ENCODE measurements at regions not wholly inside any gene's neighbourhood (a gene's known extent, or its start where the extent isn't known, plus 50 kb on each side); places are given as distances from the start of the nearest gene placed in this dataset.

- Histone ChIP-seq H3K4me1 (ENCODE audit: control insufficient read depth in 1 of 2, insufficient read depth in 2 of 2, low read length in 2 of 2) (peaks cover 0 to 21% of the 10 kb centered on the region in 2 donors), H3K9me3 (ENCODE audit: control insufficient read depth in 1 of 2, low read length in 2 of 2) (peaks cover 0 to 5% of the 10 kb centered on the region in 2 donors), H3K27me3 (ENCODE audit: low read depth, low read length) (no peaks in the 10 kb centered on the region), H3K27ac (ENCODE audit: low read length) (no peak overlapping the region), H3K36me3 (ENCODE audit: control insufficient read depth in 1 of 2, insufficient read depth in 2 of 2, low read length in 2 of 2) (no peaks in the 10 kb centered on the region), H3K4me3 (ENCODE audit: low read depth in 1 of 2, low read length in 2 of 2) (no peak overlapping the region)
Observed at GRCh38 chr2:38496927-38497669, 105.6 kb downstream of the HNRNPLL start.

- Histone ChIP-seq H3K9me3 (ENCODE audit: control insufficient read depth in 1 of 2, low read length in 2 of 2) (no peaks in the 10 kb centered on the region), H3K4me3 (ENCODE audit: low read depth in 1 of 2, low read length in 2 of 2) (no peak overlapping the region), H3K4me1 (ENCODE audit: control insufficient read depth in 1 of 2, insufficient read depth in 2 of 2, low read length in 2 of 2) (peaks cover 0 to 21% of the 10 kb centered on the region in 2 donors), H3K36me3 (ENCODE audit: control insufficient read depth in 1 of 2, insufficient read depth in 2 of 2, low read length in 2 of 2) (no peaks in the 10 kb centered on the region), H3K27ac (ENCODE audit: low read length) (no peak overlapping the region), H3K27me3 (ENCODE audit: low read depth, low read length) (no peaks in the 10 kb centered on the region)
Observed at GRCh38 chr2:38495880-38496279, 106.8 kb downstream of the HNRNPLL start.

GRCh38 chr2:38494394-38494793 is 108.3 kb downstream of the HNRNPLL start:
- Histone ChIP-seq H3K9me3 (ENCODE audit: control insufficient read depth in 1 of 2, low read length in 2 of 2) (no peaks in the 10 kb centered on the region), H3K27me3 (ENCODE audit: low read depth, low read length) (no peaks in the 10 kb centered on the region), H3K4me3 (ENCODE audit: low read depth in 1 of 2, low read length in 2 of 2) (no peak overlapping the region), H3K4me1 (ENCODE audit: control insufficient read depth in 1 of 2, insufficient read depth in 2 of 2, low read length in 2 of 2) (peaks cover 0 to 11% of the 10 kb centered on the region in 2 donors), H3K36me3 (ENCODE audit: control insufficient read depth in 1 of 2, insufficient read depth in 2 of 2, low read length in 2 of 2) (no peaks in the 10 kb centered on the region), H3K27ac (ENCODE audit: low read length) (no peak overlapping the region)

GRCh38 chr2:38492042-38492615 is 110.6 kb downstream of the HNRNPLL start:
- no peak overlapping the region for H3K4me3 ChIP-seq (ENCODE audit: low read depth in 1 of 2, low read length in 2 of 2)
- no peaks in the 10 kb centered on the region for H3K27me3 ChIP-seq (ENCODE audit: low read depth, low read length)
- no peaks in the 10 kb centered on the region for H3K36me3 ChIP-seq (ENCODE audit: control insufficient read depth in 1 of 2, insufficient read depth in 2 of 2, low read length in 2 of 2)
- peaks cover 0 to 5% of the 10 kb centered on the region in 2 donors for H3K4me1 ChIP-seq (ENCODE audit: control insufficient read depth in 1 of 2, insufficient read depth in 2 of 2, low read length in 2 of 2)
- no peak overlapping the region for H3K27ac ChIP-seq (ENCODE audit: low read length)
- no peaks in the 10 kb centered on the region for H3K9me3 ChIP-seq (ENCODE audit: control insufficient read depth in 1 of 2, low read length in 2 of 2)

- Histone ChIP-seq H3K27ac (ENCODE audit: low read length) (no peak overlapping the region), H3K27me3 (ENCODE audit: low read depth, low read length) (no peaks in the 10 kb centered on the region), H3K4me1 (ENCODE audit: control insufficient read depth in 1 of 2, insufficient read depth in 2 of 2, low read length in 2 of 2) (no peaks in the 10 kb centered on the region), H3K4me3 (ENCODE audit: low read depth in 1 of 2, low read length in 2 of 2) (no peak overlapping the region), H3K9me3 (ENCODE audit: control insufficient read depth in 1 of 2, low read length in 2 of 2) (no peaks in the 10 kb centered on the region), H3K36me3 (ENCODE audit: control insufficient read depth in 1 of 2, insufficient read depth in 2 of 2, low read length in 2 of 2) (no peaks in the 10 kb centered on the region)
Observed at GRCh38 chr2:38491436-38491835, 111.3 kb downstream of the HNRNPLL start.

GRCh38 chr2:38489846-38490245 is 112.8 kb upstream of the ATL2 start:
- H3K27me3 ChIP-seq (ENCODE audit: low read depth, low read length) = no peaks in the 10 kb centered on the region
- H3K4me1 ChIP-seq (ENCODE audit: control insufficient read depth in 1 of 2, insufficient read depth in 2 of 2, low read length in 2 of 2) = peaks cover 0 to 3% of the 10 kb centered on the region in 2 donors
- H3K9me3 ChIP-seq (ENCODE audit: control insufficient read depth in 1 of 2, low read length in 2 of 2) = no peaks in the 10 kb centered on the region
- no peak overlapping the region for H3K27ac ChIP-seq (ENCODE audit: low read length)
- no peak overlapping the region for H3K4me3 ChIP-seq (ENCODE audit: low read depth in 1 of 2, low read length in 2 of 2)
- H3K36me3 ChIP-seq (ENCODE audit: control insufficient read depth in 1 of 2, insufficient read depth in 2 of 2, low read length in 2 of 2) = no peaks in the 10 kb centered on the region

- Histone ChIP-seq H3K27me3 (ENCODE audit: low read depth, low read length) (no peaks in the 10 kb centered on the region), H3K36me3 (ENCODE audit: control insufficient read depth in 1 of 2, insufficient read depth in 2 of 2, low read length in 2 of 2) (no peaks in the 10 kb centered on the region), H3K27ac (ENCODE audit: low read length) (no peak overlapping the region), H3K4me1 (ENCODE audit: control insufficient read depth in 1 of 2, insufficient read depth in 2 of 2, low read length in 2 of 2) (peaks cover 0 to 6% of the 10 kb centered on the region in 2 donors), H3K9me3 (ENCODE audit: control insufficient read depth in 1 of 2, low read length in 2 of 2) (no peaks in the 10 kb centered on the region), H3K4me3 (ENCODE audit: low read depth in 1 of 2, low read length in 2 of 2) (no peak overlapping the region)
Observed at GRCh38 chr2:38487852-38488251, 110.8 kb upstream of the ATL2 start.

GRCh38 chr2:38486213-38487026 is 109.3 kb upstream of the ATL2 start:
- Histone ChIP-seq H3K4me1 (ENCODE audit: control insufficient read depth in 1 of 2, insufficient read depth in 2 of 2, low read length in 2 of 2) (peaks cover 0 to 6% of the 10 kb centered on the region in 2 donors), H3K27ac (ENCODE audit: low read length) (no peak overlapping the region)

GRCh38 chr2:38485734-38486133 is 108.7 kb upstream of the ATL2 start:
- H3K27me3 ChIP-seq (ENCODE audit: low read depth, low read length) = no peaks in the 10 kb centered on the region
- H3K36me3 ChIP-seq (ENCODE audit: control insufficient read depth in 1 of 2, insufficient read depth in 2 of 2, low read length in 2 of 2) = peaks cover 0 to 1% of the 10 kb centered on the region in 2 donors
- peaks cover 0 to 6% of the 10 kb centered on the region in 2 donors for H3K4me1 ChIP-seq (ENCODE audit: control insufficient read depth in 1 of 2, insufficient read depth in 2 of 2, low read length in 2 of 2)
- H3K27ac ChIP-seq (ENCODE audit: low read length) = no peak overlapping the region
- H3K4me3 ChIP-seq (ENCODE audit: low read depth in 1 of 2, low read length in 2 of 2) = no peak overlapping the region
- peaks cover 3 to 5% of the 10 kb centered on the region in 2 donors for H3K9me3 ChIP-seq (ENCODE audit: control insufficient read depth in 1 of 2, low read length in 2 of 2)

More at GRCh38 chr2:38486213-38487026, 109.3 kb upstream of the ATL2 start:
- H3K4me3 ChIP-seq (ENCODE audit: low read depth in 1 of 2, low read length in 2 of 2) = no peak overlapping the region
- H3K36me3 ChIP-seq (ENCODE audit: control insufficient read depth in 1 of 2, insufficient read depth in 2 of 2, low read length in 2 of 2) = no peaks in the 10 kb centered on the region
- H3K9me3 ChIP-seq (ENCODE audit: control insufficient read depth in 1 of 2, low read length in 2 of 2) = no peaks in the 10 kb centered on the region
- H3K27me3 ChIP-seq (ENCODE audit: low read depth, low read length) = no peaks in the 10 kb centered on the region

- peaks cover 0 to 7% of the 10 kb centered on the region in 2 donors for H3K36me3 ChIP-seq (ENCODE audit: control insufficient read depth in 1 of 2, insufficient read depth in 2 of 2, low read length in 2 of 2)
- peaks cover 11 to 13% of the 10 kb centered on the region in 2 donors for H3K9me3 ChIP-seq (ENCODE audit: control insufficient read depth in 1 of 2, low read length in 2 of 2)
- no peak overlapping the region for H3K27ac ChIP-seq (ENCODE audit: low read length)
- no peak overlapping the region for H3K4me3 ChIP-seq (ENCODE audit: low read depth in 1 of 2, low read length in 2 of 2)
- H3K27me3 ChIP-seq (ENCODE audit: low read depth, low read length) = no peaks in the 10 kb centered on the region
- peaks cover 0 to 6% of the 10 kb centered on the region in 2 donors for H3K4me1 ChIP-seq (ENCODE audit: control insufficient read depth in 1 of 2, insufficient read depth in 2 of 2, low read length in 2 of 2)
Observed at GRCh38 chr2:38484957-38485356, 107.9 kb upstream of the ATL2 start.

GRCh38 chr2:38483776-38484501 is 106.9 kb upstream of the ATL2 start:
- Histone ChIP-seq H3K4me1 (ENCODE audit: control insufficient read depth in 1 of 2, insufficient read depth in 2 of 2, low read length in 2 of 2) (peaks cover 0 to 6% of the 10 kb centered on the region in 2 donors), H3K27me3 (ENCODE audit: low read depth, low read length) (no peaks in the 10 kb centered on the region), H3K9me3 (ENCODE audit: control insufficient read depth in 1 of 2, low read length in 2 of 2) (peaks cover 11 to 15% of the 10 kb centered on the region in 2 donors), H3K36me3 (ENCODE audit: control insufficient read depth in 1 of 2, insufficient read depth in 2 of 2, low read length in 2 of 2) (peaks cover 0 to 7% of the 10 kb centered on the region in 2 donors), H3K27ac (ENCODE audit: low read length) (no peak overlapping the region), H3K4me3 (ENCODE audit: low read depth in 1 of 2, low read length in 2 of 2) (no peak overlapping the region)
